NOMO-1 treated with DMSO at 0.1 percent for 48 hours (cell line): ENCODE measurements at regions not wholly inside any gene's neighbourhood (a gene's known extent, or its start where the extent isn't known, plus 50 kb on each side); places are given as distances from the start of the nearest gene placed in this dataset.
"Not testable (repeated sequence)": the region's sequence is repeated elsewhere in the genome, so short reads cannot be mapped to it uniquely, and the experiment has no call there.

Experiments used
- DNase-seq: peaks from one replicate; lab custom pipeline; 2025; ENCODE audit not compliant: unreplicated experiment; lab: John Stamatoyannopoulos, UW

DNA sequence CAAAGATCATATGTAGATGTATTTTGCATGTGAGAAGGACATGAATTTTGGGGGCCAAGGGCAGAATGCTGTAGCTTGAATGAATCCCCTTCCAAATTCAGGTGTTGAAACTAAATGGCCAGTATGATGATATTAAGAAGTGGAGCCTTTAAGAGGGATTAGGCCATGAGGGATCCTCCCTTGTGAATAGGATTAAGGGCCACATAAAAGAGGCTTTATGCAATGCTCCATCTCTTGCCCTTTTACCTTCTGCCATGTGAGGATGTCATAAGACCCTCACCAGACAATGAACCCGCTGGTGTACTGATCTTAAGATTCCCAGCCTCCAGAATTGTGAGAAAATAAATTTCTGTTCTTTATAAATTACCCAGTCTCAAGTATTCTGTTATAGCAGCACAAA lies 206.1 kb downstream of the YTHDC2 start:
- DNase-seq: no peak

- DNase-seq: no peak
These were observed 207.7 kb downstream of the YTHDC2 start for GRCh38 chr5:113721171-113721570.

DNA sequence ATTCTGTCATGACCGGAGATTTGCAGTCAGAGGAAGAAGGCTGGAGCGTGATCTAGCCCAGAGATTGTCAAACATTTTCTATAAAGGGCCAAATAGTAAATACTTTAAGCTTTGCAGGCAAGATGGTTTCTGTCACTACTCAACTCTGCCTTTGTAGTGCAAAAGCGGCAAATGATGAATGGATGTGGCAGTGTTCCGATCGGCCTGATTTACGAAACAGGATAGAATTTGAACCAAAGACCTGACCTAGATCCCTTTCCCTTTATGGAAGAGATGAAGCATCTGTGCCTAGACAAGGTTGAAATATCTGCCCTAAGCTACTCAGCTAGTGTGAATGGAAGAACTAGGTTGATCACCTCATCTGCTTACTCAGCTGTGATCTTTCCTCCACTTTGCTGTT lies 209.5 kb downstream of the YTHDC2 start:
- no peak for DNase-seq

DNA sequence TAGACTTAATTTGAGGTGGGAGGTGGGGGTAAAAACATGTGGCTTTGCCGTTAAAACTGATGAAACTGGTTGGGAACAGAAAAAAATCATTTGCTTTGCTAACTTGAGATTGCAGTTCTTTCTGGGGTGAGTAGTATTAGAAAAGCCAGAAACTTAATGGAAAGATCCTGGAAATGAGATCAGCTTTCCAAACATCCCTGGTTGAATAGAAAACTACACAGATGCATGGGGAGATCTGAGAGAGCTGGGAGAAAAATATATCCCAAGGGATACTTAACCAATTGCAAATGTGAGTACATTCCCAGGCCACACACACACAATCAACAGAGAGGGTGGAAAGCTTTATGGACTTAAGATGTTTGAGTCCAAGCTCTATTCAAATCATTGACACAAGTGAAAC lies 222.3 kb downstream of the YTHDC2 start:
- DNase-seq: no peak

GRCh38 chr5:113742176-113742575 lies 228.7 kb downstream of the YTHDC2 start:
- DNase-seq: no peak

GRCh38 chr5:113742639-113743038 lies 229.1 kb downstream of the YTHDC2 start:
- DNase-seq: no peak

- DNase-seq: no peak
These were observed 234.9 kb downstream of the YTHDC2 start for GRCh38 chr5:113748403-113748802.

DNA sequence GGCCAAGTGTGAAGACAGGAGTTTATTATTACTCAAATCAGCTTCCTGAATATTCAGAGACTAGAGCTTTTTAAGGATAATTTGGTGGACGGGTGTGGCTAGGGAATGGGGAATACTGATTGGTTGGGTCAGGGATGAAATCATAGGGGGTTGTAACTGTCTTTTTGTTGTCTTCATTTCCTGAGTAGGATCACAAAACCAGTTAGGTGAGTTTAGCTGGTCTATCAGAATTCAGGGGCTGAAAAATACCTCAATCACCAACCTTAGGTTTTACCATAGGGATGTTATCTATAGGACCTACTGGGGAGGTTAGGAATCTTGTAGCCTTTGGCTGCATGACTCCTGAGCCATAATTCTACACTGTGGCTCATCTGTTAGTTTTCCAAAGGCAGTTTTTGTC lies 235.8 kb downstream of the YTHDC2 start:
- DNase-seq: no peak

DNA sequence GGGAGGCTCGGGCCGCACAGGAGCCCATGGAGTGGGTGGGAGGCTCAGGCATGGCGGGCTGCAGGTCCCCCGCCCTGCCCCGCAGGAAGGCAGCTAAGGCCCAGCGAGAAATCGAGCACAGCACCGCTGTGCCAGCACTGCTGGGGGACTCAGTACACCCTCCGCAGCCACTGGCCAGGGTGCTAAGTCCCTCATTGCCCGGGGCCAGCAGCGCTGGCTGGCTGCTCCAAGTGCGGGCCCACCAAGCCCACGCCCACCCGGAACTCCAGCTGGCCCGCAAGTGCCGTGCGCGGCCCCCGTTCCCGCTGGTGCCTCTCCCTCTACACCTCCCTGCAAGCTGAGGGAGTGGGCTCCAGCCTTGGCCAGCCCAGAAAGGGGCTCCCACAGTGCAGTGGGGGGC lies 239.7 kb downstream of the YTHDC2 start:
- not testable (repeated sequence) for DNase-seq

GRCh38 chr5:113755516-113755915 lies 242.0 kb downstream of the YTHDC2 start:
- DNase-seq: no peak

DNA sequence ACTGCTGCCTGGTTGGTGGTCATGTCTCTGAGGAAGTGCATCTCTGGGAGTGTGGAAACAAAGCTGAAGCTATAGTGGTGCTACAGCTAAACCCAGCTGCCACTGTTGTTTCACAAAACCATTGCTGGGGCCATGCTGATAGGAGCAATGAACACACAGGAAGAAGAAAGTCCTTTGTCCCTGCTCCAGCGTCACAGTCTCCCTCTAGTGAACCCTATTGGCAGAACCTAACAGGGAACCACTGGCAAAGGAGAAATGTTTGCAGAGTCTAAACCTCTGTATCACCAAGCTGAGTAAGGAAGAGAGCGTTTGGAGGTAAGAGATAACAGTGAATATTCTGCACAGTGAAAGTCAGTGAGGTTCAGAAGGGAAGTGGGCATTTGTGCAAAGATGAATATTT lies 244.0 kb downstream of the YTHDC2 start:
- DNase-seq: no peak

GRCh38 chr5:113759505-113759904 lies 246.0 kb downstream of the YTHDC2 start:
- no peak for DNase-seq

DNA sequence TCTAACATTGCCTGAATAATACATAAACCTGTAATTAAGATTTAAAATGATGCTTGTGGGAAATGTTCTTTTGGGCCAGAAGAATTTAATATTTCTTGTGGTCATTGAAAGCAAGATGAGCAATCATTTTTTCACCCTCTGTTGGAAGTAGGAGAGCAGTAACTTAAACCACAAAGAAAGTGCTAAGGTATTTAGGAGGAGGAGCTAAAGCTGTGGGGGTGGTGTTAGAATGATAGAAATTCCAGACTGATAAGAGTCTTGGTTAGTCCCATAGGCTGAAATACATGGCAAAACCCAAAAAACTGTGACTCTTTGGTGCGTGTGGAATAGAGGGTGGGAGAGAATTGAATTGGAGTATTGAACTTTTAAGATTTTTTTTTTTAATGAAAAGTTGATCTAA lies 247.0 kb downstream of the YTHDC2 start:
- DNase-seq: no peak

DNA sequence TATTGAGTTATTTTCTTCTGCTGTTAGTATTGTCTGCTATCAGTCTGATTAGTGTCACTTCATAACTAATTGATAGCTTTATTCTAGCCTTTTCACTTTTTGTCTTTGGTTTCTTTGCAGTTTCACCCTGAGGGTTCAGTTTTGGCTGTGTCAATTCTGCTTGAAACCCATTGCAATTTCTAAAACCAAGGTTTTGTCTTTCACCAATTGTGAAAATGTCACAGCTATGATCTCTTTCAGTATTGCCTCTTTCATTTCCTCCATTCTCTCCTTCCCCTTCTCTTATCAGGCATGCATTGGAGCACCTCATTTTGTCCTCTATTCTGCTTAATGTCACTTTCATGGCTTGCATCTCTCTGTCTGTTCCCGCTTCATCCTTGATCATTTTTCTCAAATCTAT lies 248.1 kb downstream of the YTHDC2 start:
- DNase-seq: no peak

DNA sequence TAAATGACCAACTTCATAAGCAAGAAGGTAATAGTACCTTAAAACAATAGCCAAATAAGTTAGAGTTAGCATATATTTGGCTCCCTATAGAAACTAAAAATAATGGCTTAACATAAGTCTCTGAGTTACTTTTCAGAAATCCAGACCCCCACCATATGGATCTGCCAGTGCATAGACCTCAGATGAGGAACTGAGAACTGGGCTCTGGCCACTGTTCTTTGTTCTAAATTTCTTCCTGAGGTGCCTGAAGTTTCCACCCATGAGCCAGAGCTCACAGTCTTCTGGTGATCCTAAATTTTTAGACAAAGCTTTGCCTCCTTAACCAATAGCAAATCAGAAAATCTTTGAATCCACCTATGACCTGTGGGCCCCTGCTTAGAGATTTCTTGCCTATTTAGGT lies 250.9 kb downstream of the YTHDC2 start:
- DNase-seq: no peak

GRCh38 chr5:113766827-113767226 lies 253.3 kb downstream of the YTHDC2 start:
- DNase-seq: not testable (repeated sequence)

DNA sequence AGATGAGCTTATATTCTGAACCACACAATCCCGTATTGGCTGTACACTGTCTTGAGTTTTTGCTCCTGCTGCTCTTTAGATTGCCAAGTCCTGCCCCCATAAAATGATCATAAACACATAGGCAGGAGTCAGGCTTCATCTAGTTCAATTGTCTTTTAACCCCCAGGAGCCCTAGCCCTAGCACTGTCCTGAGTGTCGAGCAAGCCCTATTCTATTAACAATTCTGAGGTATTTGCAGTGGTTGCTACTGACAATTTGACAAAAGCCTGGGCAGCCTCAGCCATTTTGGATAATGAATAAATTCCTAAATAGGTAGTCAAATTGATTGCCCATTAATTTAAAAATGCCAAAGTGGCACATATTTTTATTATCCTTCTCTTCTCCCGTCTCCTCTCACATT lies 257.2 kb downstream of the YTHDC2 start:
- no peak for DNase-seq

DNA sequence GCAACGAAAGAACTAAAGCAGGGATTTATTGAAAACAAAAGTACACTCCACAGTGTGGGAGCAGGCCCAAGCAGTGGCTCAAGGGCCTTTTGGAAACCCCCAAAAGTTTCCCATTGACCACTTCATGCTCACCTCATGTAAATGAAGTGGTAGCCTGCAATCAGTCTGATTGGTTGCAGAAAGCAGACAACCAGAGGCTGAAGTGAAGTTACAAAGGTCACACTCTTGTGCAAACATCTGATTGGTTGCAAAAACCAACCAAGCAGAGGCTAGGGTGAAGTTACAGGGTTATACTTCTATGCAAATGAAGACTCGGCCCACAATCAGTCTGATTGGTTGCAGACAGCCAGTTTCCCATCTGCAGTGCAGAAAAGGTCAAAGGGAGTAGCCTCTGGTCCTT lies 258.0 kb downstream of the YTHDC2 start:
- DNase-seq: no peak

GRCh38 chr5:113776168-113776567 lies 262.7 kb downstream of the YTHDC2 start:
- DNase-seq: no peak

DNA sequence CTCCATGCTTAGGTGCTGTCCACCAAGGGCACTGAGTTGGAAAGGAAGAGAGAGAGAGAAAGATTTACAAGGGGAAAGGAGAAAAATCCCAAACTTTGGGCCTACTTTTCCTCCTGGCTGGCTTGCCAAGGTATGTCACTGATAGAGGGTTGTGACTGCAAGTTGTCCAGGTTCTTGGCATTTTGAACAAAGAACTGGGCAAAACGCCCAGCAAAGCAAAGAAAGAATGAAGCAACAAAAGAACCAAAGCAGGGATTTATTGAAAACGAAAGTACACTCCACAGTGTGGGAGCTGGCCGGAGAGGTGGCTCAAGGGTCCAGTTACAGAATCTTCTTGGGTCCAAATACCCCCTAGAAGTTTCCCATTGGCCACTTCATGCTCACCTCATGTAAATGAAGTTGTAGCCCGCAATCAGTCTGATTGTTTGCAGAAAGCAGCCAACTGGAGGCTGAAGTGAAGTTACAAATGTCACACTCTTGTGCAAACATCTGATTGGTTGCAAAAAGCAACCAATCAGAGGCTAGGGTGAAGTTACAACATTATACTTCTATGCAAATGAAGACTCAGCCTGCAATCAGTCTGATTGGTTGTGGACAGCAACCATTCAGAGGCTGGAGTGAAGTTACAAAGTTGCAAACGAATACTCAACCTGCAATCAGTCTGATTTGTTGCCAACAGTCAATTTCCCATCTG lies 263.5 kb downstream of the YTHDC2 start:
- DNase-seq: no peak

DNA sequence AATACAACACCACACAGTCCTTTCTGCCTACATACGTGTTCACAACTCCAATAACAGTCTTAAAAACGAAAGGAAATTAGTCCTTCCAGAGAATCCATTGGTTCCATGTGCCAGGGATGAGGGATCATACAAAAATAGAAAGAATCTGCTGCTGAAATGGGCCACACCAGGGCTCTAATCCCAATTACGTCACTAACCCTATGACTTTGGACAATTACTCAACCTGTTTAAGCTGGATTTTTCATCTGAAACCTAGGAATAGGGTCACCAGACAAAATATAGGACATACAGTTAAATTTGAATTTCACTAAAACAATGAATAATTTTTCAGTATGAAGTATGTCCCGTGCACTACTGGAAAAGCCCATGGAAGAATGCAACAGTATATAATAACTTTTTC lies 264.7 kb downstream of the YTHDC2 start:
- DNase-seq: no peak

DNA sequence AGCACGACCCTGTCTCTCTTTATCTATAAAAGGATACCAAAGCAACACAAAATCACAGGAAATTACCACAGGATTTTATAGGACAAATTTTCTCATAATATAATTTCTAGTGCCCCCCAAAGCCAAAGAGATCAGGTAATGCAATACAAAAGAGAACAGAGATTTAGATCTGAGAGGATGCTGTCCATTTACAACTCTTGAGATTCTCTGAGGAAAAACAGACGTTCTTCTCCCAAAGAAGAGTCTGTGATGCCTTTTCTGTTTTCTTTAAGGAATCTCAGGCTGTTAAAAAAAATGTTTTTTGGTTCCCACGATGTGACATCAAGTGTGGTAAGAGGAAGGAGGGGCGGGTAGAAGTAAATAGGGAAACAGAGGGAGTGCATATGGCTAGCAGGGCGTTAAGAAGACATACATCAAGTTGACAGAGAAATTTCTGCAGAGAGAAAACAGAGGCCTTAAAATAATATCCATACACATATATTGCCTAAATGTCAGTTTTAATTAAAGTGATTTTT lies 274.7 kb downstream of the YTHDC2 start:
- no peak for DNase-seq

GRCh38 chr5:113789769-113790168 lies 276.3 kb downstream of the YTHDC2 start:
- no peak for DNase-seq
